GM19328 (cell line): ENCODE measurements at regions not wholly inside any gene's neighbourhood (a gene's known extent, or its start where the extent isn't known, plus 50 kb on each side); places are given as distances from the start of the nearest gene placed in this dataset.
"Not testable (repeated sequence)": the region's sequence is repeated elsewhere in the genome, so short reads cannot be mapped to it uniquely, and the experiment has no call there.

ENCODE experiments used
- ATAC-seq: cut with Tn5 transposase; IDR thresholded peaks from one replicate; pipeline ENCODE4 v1.9.1; 2021; ENCODE audit warnings: mild to moderate bottlenecking, moderate library complexity; ENCODE audit not compliant: unreplicated experiment

DNA sequence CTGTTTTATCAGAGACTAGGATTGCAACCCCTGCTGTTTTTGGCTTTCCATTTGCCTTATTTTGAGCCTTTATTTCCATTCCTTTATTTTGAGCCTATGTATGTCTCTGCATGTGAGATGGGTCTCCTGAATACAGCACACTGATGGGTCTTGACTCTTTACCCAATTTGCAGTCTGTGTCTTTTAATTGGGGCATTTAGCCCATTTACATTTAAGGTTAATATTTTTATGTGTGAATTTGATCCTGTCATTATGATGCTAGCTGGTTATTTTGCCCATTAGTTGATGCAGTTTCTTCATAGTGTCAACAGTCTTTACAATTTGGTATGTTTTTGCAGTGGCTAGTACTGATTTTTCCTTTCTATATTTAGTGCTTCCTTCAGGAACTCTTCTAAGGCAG lies 88.5 kb upstream of the HCCS start:
- not testable (repeated sequence) for ATAC-seq

DNA sequence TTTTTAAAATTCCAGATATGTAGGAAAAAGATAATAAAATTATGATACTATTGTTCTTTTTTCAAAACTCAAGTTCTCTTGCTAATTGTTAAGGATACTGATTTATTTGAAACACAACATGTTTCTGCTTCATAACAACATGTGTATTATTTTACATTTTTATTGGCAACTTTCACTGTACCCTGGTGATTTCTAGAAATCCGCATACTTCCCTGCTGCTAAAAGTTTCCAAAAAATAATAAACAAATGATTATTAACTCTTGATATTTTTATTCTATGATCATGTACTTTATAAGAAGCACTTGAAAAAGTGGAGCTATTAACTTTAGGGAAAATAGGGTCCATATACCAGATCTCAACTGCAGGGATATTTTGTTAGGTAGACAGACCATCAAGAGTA lies 71.2 kb upstream of the HCCS start:
- ATAC-seq: no peak

DNA sequence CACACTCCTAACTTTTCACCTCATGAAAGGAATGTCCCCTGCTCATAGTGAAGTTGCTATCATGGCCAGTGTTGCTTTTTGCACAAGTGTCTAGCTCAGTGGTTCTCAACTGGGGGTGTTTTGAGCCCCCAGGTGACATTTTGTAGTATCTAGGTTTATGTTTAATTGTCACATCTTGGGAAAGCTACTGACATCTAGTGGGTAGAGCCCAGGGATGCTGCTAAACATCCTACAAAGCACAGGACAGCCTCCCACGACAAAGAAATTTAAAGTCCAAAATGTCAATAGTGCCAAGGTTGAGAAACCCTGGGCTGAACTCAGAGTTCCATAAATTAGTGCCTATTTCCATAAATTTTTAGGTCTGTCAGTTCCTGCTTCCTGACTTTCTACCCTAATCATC lies 70.7 kb upstream of the HCCS start:
- ATAC-seq: no peak

- ATAC-seq: no peak
Observed at GRCh38 chrX:11040996-11041395, 70.1 kb upstream of the HCCS start.

DNA sequence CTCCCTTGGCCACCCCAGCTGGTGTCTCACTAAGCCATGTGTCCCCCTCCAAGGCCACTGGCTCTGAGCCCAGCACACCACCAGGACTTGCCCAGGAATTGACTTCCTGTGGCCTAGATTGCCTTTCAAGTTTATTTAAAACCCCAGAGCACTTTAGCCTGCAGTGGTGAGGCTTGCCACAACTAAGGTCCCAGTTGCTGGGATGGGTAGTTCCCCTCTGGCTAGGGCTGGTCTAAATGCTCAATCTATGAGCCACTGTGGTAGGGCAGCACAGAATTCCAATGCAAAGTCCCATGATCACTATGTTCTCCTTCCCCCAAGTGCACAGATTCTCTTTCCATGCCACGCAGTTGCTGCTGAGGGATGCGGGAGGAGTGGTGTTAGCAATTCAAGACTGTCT lies 61.1 kb upstream of the HCCS start:
- ATAC-seq: no peak

DNA sequence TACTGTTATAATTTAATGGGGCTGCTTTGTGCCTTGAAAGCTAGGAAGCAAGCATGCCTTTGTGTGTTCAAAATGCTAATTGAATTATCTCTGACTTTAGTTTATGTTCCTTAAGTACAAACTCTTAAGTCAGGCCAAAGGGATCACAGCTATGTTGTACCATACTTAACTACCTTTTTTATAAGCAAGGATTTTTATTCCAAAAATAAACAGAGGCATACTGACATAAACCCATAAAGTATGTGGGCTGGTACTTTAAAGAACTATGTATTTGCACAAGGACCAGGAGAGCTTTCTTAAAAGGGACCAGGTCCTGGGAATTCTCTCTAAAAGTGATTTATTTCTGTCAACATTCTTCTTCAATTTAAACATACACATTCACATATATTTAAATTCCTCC lies 57.8 kb upstream of the HCCS start:
- no peak for ATAC-seq

DNA sequence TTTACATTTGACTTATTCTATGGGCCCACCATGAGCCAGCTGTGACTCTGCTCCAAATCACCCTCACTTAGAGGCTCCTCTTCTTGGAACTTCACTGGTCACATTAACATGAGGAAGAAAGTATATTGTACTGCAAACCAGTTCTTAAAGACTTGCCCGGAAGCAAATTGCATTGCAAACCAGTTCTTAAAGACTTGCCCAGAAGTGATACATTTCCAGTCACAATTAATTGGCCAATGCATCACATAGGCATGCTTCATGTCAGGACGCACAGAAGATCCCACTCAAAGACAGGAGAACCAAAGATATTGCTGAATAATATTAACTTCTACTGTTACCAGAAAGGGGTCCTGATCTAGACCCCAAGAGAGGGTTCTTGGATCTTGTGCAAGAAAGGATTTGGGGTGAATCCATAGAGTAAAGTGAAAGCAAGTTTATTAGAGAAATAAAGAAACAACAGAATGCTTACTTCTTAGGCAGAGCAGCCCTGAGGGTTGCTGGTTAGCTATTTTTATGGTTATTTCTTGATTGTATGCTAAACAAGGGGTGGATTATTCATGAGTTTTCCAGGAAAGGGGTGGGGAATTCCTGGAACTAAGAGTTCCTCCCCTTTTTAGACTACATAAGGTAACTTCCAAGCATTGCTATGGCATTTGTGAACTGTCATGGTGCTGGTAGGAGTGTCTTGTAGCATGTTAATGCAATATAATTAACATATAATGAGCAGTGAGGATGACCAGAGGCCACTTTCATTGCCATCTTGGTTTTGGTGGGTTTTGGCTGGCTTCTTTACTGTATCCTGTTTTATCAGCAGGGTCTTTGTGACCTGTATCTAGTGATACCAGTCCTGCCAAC lies 54.6 kb upstream of the HCCS start:
- no peak for ATAC-seq

GRCh38 chrX:11059933-11060332 lies 51.2 kb upstream of the HCCS start:
- ATAC-seq: no peak
